ENCODE measurements at regions not wholly inside any gene's neighbourhood (a gene's known extent, or its start where the extent isn't known, plus 50 kb on each side); places are given as distances from the start of the nearest gene placed in this dataset.

GRCh38 chr2:157061799-157062198, 195.7 kb upstream of the GALNT5 start:
- POLR2A ChIA-PET, result no interaction called here

GRCh38 chr2:157067562-157067961, 189.9 kb upstream of the GALNT5 start:
- CTCF ChIA-PET, result no interaction called here
- TF ChIP-seq MAZ (IDR thresholded peaks at IDR 0.05; ENCODE audit: borderline replicate concordance, low read depth, low read length), result no peak
- no peak for TF ChIP-seq FOSB (CRISPR knock-in tag; IDR thresholded peaks at IDR 0.05)
- no peak for TF ChIP-seq HMGXB4 (CRISPR knock-in tag; IDR thresholded peaks at IDR 0.05; ENCODE audit: borderline replicate concordance)
- no peak for TF ChIP-seq HOXB5 (CRISPR knock-in tag; IDR thresholded peaks at IDR 0.05)
- TF ChIP-seq EHMT2 (IDR thresholded peaks at IDR 0.05; ENCODE audit: low read depth), result no peak
- TF ChIP-seq TFCP2L1 (CRISPR knock-in tag; IDR thresholded peaks at IDR 0.05), result no peak
- no peak for TF ChIP-seq BCL3 (IDR thresholded peaks at IDR 0.05)
- no peak for TF ChIP-seq RAD21 (conservative IDR thresholded peaks at IDR 0.05 in 1 of 2, IDR thresholded peaks at IDR 0.05 in 1 of 2)
- no peak for TF ChIP-seq CBX2 (IDR thresholded peaks at IDR 0.05; ENCODE audit: borderline replicate concordance, low read depth)
- no peak for TF ChIP-seq HES2 (IDR thresholded peaks at IDR 0.05)
- no peak for TF ChIP-seq MAFK (IDR thresholded peaks at IDR 0.05; ENCODE audit: partially characterized antibody)
- TF ChIP-seq, protein P1, sequence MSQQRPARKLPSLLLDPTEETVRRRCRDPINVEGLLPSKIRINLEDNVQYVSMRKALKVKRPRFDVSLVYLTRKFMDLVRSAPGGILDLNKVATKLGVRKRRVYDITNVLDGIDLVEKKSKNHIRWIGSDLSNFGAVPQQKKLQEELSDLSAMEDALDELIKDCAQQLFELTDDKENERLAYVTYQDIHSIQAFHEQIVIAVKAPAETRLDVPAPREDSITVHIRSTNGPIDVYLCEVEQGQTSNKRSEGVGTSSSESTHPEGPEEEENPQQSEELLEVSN (IDR thresholded peaks at IDR 0.05; ENCODE audit: borderline replicate concordance, low read depth), result no peak
- TF ChIP-seq ESRRA (IDR thresholded peaks at IDR 0.05; ENCODE audit: borderline replicate concordance, low read length), result no peak
- no peak for TF ChIP-seq SMC3 (IDR thresholded peaks at IDR 0.05)
- TF ChIP-seq POLR2AphosphoS2 (conservative IDR thresholded peaks at IDR 0.05; ENCODE audit: low read length), result no peak
- POLR2A ChIA-PET, result no interaction called here
- no peak overlapping the region for H3K27ac ChIP-seq
- no peak overlapping the region for H3K4me3 ChIP-seq
- no peak overlapping the region for H3K4me2 ChIP-seq
- FAIRE-seq (no peak), ATAC-seq (no peak), DNase-seq (ENCODE audit: low read depth in 1 of 2, low spot score in 1 of 2) (no peak)
- H3K4me1 ChIP-seq, result no peaks in the 10 kb centered on the region
- WGBS (ENCODE audit: missing lambda C conversion rate), result 41% methylated on average over 2 of the region's 2 CpGs
- peaks cover 3% of the 10 kb centered on the region; the same call in 1 of the 3 replicates for H3K9me3 ChIP-seq

More at GRCh38 chr2:157061799-157062198, 195.7 kb upstream of the GALNT5 start:
- H3K4me2 ChIP-seq, result no peak overlapping the region
- FAIRE-seq (no peak), ATAC-seq (no peak), DNase-seq (ENCODE audit: low read depth in 1 of 2, low spot score in 1 of 2) (no peak)
- WGBS (ENCODE audit: missing lambda C conversion rate), result 10% methylated on average over 2 of the region's 2 CpGs
- no peaks in the 10 kb centered on the region for H3K9me3 ChIP-seq
- H3K4me1 ChIP-seq, result peaks cover under 1% of the 10 kb centered on the region; the same call in 2 of the 3 replicates
- TF ChIP-seq ELK1 (IDR thresholded peaks at IDR 0.05; ENCODE audit: low read depth, low read length), result no peak
- TF ChIP-seq ESRRA (IDR thresholded peaks at IDR 0.05; ENCODE audit: borderline replicate concordance, low read length), result no peak
- TF ChIP-seq, protein P2, sequence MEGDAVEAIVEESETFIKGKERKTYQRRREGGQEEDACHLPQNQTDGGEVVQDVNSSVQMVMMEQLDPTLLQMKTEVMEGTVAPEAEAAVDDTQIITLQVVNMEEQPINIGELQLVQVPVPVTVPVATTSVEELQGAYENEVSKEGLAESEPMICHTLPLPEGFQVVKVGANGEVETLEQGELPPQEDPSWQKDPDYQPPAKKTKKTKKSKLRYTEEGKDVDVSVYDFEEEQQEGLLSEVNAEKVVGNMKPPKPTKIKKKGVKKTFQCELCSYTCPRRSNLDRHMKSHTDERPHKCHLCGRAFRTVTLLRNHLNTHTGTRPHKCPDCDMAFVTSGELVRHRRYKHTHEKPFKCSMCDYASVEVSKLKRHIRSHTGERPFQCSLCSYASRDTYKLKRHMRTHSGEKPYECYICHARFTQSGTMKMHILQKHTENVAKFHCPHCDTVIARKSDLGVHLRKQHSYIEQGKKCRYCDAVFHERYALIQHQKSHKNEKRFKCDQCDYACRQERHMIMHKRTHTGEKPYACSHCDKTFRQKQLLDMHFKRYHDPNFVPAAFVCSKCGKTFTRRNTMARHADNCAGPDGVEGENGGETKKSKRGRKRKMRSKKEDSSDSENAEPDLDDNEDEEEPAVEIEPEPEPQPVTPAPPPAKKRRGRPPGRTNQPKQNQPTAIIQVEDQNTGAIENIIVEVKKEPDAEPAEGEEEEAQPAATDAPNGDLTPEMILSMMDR (IDR thresholded peaks at IDR 0.05), result no peak
- no peak for TF ChIP-seq RARB (CRISPR knock-in tag; IDR thresholded peaks at IDR 0.05)
- no peak for TF ChIP-seq RFX5 (IDR thresholded peaks at IDR 0.05)
- no peak for TF ChIP-seq CBX8 (IDR thresholded peaks at IDR 0.05)
- TF ChIP-seq RNF2 (IDR thresholded peaks at IDR 0.05; ENCODE audit: borderline replicate concordance, low read depth), result no peak
- TF ChIP-seq MYC (IDR thresholded peaks at IDR 0.05; ENCODE audit: borderline replicate concordance, low read length), result no peak
- no peak for TF ChIP-seq ZNF302 (CRISPR knock-in tag; IDR thresholded peaks at IDR 0.05)
- no peak for TF ChIP-seq HEYL (CRISPR knock-in tag; IDR thresholded peaks at IDR 0.05)
- no peak for TF ChIP-seq TP53 (CRISPR knock-in tag; IDR thresholded peaks at IDR 0.05)
- no peak for TF ChIP-seq FOSB (CRISPR knock-in tag; IDR thresholded peaks at IDR 0.05)
- TF ChIP-seq HES2 (IDR thresholded peaks at IDR 0.05), result no peak
- no peak for TF ChIP-seq RCOR1 (IDR thresholded peaks at IDR 0.05; ENCODE audit: low read depth, low read length)
- TF ChIP-seq EP300 (IDR thresholded peaks at IDR 0.05), result no peak
- TF ChIP-seq KDM5A (IDR thresholded peaks at IDR 0.05), result no peak
- no peak for TF ChIP-seq CBX2 (IDR thresholded peaks at IDR 0.05; ENCODE audit: borderline replicate concordance, low read depth)
- TF ChIP-seq GATA3 (IDR thresholded peaks at IDR 0.05; ENCODE audit: borderline replicate concordance), result no peak
- no peak for TF ChIP-seq MAX (IDR thresholded peaks at IDR 0.05)
- H3K27ac ChIP-seq, result no peak overlapping the region
- CTCF ChIA-PET, result no interaction called here
- no peak overlapping the region for H3K4me3 ChIP-seq

Data from A549 (cell line).